WTC11 (cell line): ENCODE measurements at regions not wholly inside any gene's neighbourhood (a gene's known extent, or its start where the extent isn't known, plus 50 kb on each side); places are given as distances from the start of the nearest gene placed in this dataset.

Experiments
- ATAC-seq: fragments of 200-7000 bp; cut with Tn5 transposase; 2 replicates; pipeline ENCODE4 v1.10.0; 2021; ENCODE audit warnings: mild to moderate bottlenecking, moderate library complexity
- CTCF ChIA-PET: fragments of 300-600 bp; sonication (Branson Sonifier 250); formaldehyde crosslinking; loops from one replicate; lab custom pipeline; 2021; ENCODE audit warnings: antibody characterized with exemption; lab: Charles Lee
- POLR2A ChIA-PET: fragments of 350-600 bp; sonication (Branson Sonifier 250); formaldehyde crosslinking; loops from one replicate; lab custom pipeline; 2021; ENCODE audit warnings: antibody characterized with exemption; lab: Charles Lee
- DNase-seq: peaks from one replicate; pipeline ENCODE4 v3.0.0; 2021; ENCODE audit warnings: low spot score
- H3K27ac Mint-ChIP-seq: 2 replicates; pipeline ENCODE4 v1.8.0; 2021; ENCODE audit warnings: mixed read lengths
- H3K27me3 Mint-ChIP-seq: 2 replicates; pipeline ENCODE4 v1.8.0; 2021; ENCODE audit warnings: low read depth, mild to moderate bottlenecking, moderate library complexity, mixed read lengths
- H3K36me3 Mint-ChIP-seq: 2 replicates; pipeline ENCODE4 v1.8.0; 2021; ENCODE audit warnings: mixed read lengths
- H3K4me1 Mint-ChIP-seq: 2 replicates; pipeline ENCODE4 v1.8.0; 2022; ENCODE audit warnings: mixed read lengths
- H3K4me3 Mint-ChIP-seq: 2 replicates; pipeline ENCODE4 v1.8.0; 2021; ENCODE audit warnings: mild to moderate bottlenecking, moderate library complexity, mixed read lengths
- H3K9me3 Mint-ChIP-seq: 2 replicates; pipeline ENCODE4 v1.8.0; 2021; ENCODE audit warnings: mixed read lengths
- AR ChIP-seq: fragments of 250-450 bp; sonication (Bioruptor Pico); IDR thresholded peaks from 2 replicates; pipeline ENCODE4 v1.9.0; 2021; ENCODE audit warnings: mild to moderate bottlenecking
- ATF1 ChIP-seq: sonication (generic); formaldehyde crosslinking; IDR thresholded peaks from 2 replicates; pipeline ENCODE4 v1.8.1; 2023; ENCODE audit warnings: mild to moderate bottlenecking, moderate library complexity, missing genetic modification reagents
- ATF2 ChIP-seq: sonication (generic); formaldehyde crosslinking; IDR thresholded peaks from 2 replicates; pipeline ENCODE4 v1.8.1; 2022; ENCODE audit warnings: low read depth, missing genetic modification reagents, borderline replicate concordance
- ETV6 ChIP-seq: sonication (generic); formaldehyde crosslinking; IDR thresholded peaks from 2 replicates; pipeline ENCODE4 v1.8.1; 2022; ENCODE audit warnings: mild to moderate bottlenecking, missing genetic modification reagents
- FOXK1 ChIP-seq: sonication (generic); formaldehyde crosslinking; IDR thresholded peaks from 2 replicates; pipeline ENCODE4 v1.8.0; 2022; ENCODE audit warnings: mild to moderate bottlenecking, moderate library complexity, missing genetic modification reagents
- FOXP1 ChIP-seq: sonication (generic); formaldehyde crosslinking; IDR thresholded peaks from 2 replicates; pipeline ENCODE4 v1.8.0; 2022; ENCODE audit warnings: missing genetic modification reagents, mild to moderate bottlenecking, moderate library complexity, borderline replicate concordance
- FOXP4 ChIP-seq: sonication (generic); formaldehyde crosslinking; IDR thresholded peaks from 2 replicates; pipeline ENCODE4 v1.8.0; 2022; ENCODE audit warnings: mild to moderate bottlenecking, missing genetic modification reagents
- GABPB1 ChIP-seq: sonication (generic); formaldehyde crosslinking; IDR thresholded peaks from 2 replicates; pipeline ENCODE4 v1.8.1; 2023; ENCODE audit warnings: mild to moderate bottlenecking, missing genetic modification reagents
- HMGA2 ChIP-seq: fragments of 250-450 bp; sonication (Bioruptor Pico); IDR thresholded peaks from 2 replicates; pipeline ENCODE4 v1.4.0; 2021; ENCODE audit warnings: mild to moderate bottlenecking, moderate library complexity
- HMGXB4 ChIP-seq: sonication (generic); formaldehyde crosslinking; IDR thresholded peaks from 2 replicates; pipeline ENCODE4 v1.8.1; 2023; ENCODE audit warnings: mild to moderate bottlenecking, moderate library complexity, missing genetic modification reagents
- IRF2 ChIP-seq: sonication (generic); formaldehyde crosslinking; IDR thresholded peaks from 2 replicates; pipeline ENCODE4 v1.8.0; 2022; ENCODE audit warnings: low read depth, missing genetic modification reagents, borderline replicate concordance
- JUN ChIP-seq: sonication (generic); formaldehyde crosslinking; IDR thresholded peaks from 2 replicates; pipeline ENCODE4 v1.8.0; 2023; ENCODE audit warnings: mild to moderate bottlenecking, missing genetic modification reagents
- KAT7 ChIP-seq: sonication (generic); formaldehyde crosslinking; IDR thresholded peaks from 2 replicates; pipeline ENCODE4 v1.8.1; 2023; ENCODE audit warnings: missing genetic modification reagents, mild to moderate bottlenecking, borderline replicate concordance
- MXD4 ChIP-seq: fragments of 250-450 bp; sonication (Bioruptor Pico); IDR thresholded peaks from 2 replicates; pipeline ENCODE4 v1.8.0; 2021; ENCODE audit warnings: mild to moderate bottlenecking, moderate library complexity, borderline replicate concordance
- SMAD3 ChIP-seq: sonication (generic); formaldehyde crosslinking; IDR thresholded peaks from 2 replicates; pipeline ENCODE4 v1.8.0; 2022; ENCODE audit warnings: missing genetic modification reagents, mild to moderate bottlenecking, borderline replicate concordance
- ZMAT4 ChIP-seq: fragments of 250-450 bp; sonication (Bioruptor Pico); IDR thresholded peaks from 2 replicates; pipeline ENCODE4 v1.9.0; 2021; ENCODE audit warnings: mild to moderate bottlenecking
- ZNF512 ChIP-seq: sonication (generic); formaldehyde crosslinking; IDR thresholded peaks from 2 replicates; pipeline ENCODE4 v1.8.1; 2022; ENCODE audit warnings: missing genetic modification reagents, borderline replicate concordance
- ZNF671 ChIP-seq: fragments of 250-450 bp; sonication (Bioruptor Pico); IDR thresholded peaks from 2 replicates; pipeline ENCODE4 v1.8.0; 2021; ENCODE audit warnings: mild to moderate bottlenecking

- ChIA-PET POLR2A (no interaction called here), CTCF (interaction anchor here (0.6 to 1.8 kb wide), 7 partner anchors 14 to 788 kb away, joined by 3 to 5 read pairs (median 4); no protein-coding TSS in a partner anchor)
- Mint-ChIP-seq H3K4me3 (no peak overlapping the region), H3K27me3 (no peaks in the 10 kb centered on the region; the same call in 1 of the 2 replicates), H3K9me3 (no peaks in the 10 kb centered on the region), H3K4me1 (peaks cover 7% of the 10 kb centered on the region), H3K27ac (no peak overlapping the region), H3K36me3 (no peaks in the 10 kb centered on the region)
- DNase-seq, result no peak
- no peak for TF ChIP-seq ETV6
- no peak for TF ChIP-seq HMGA2 (CRISPR knock-in tag)
- TF ChIP-seq ZNF671 (CRISPR knock-in tag), result no peak
- TF ChIP-seq ATF1 (CRISPR knock-in tag), result no peak
- no peak for TF ChIP-seq ATF2 (CRISPR knock-in tag)
- TF ChIP-seq MXD4 (CRISPR knock-in tag), result no peak
- TF ChIP-seq FOXP4 (CRISPR knock-in tag), result no peak
- no peak for TF ChIP-seq KAT7 (CRISPR knock-in tag)
- no peak for TF ChIP-seq IRF2 (CRISPR knock-in tag)
- ATAC-seq, result peak; percentile 62
These were observed 175.7 kb upstream of the PLXNA2 start for GRCh38 chr1:208419746-208420420.

- Mint-ChIP-seq H3K36me3 (no peaks in the 10 kb centered on the region), H3K9me3 (no peaks in the 10 kb centered on the region), H3K4me3 (no peak overlapping the region), H3K27me3 (no peaks in the 10 kb centered on the region; the same call in 1 of the 2 replicates), H3K27ac (no peak overlapping the region), H3K4me1 (peaks cover 7% of the 10 kb centered on the region)
- CTCF ChIA-PET, result interaction anchor here (0.6 to 1.8 kb wide), 7 partner anchors 13 to 787 kb away, joined by 3 to 5 read pairs (median 4); no protein-coding TSS in a partner anchor
- no peak for ATAC-seq
- DNase-seq, result no peak
- no peak for TF ChIP-seq ZNF512 (CRISPR knock-in tag)
- no peak for TF ChIP-seq ZMAT4 (CRISPR knock-in tag)
- TF ChIP-seq AR (CRISPR knock-in tag), result no peak
- TF ChIP-seq GABPB1 (CRISPR knock-in tag), result no peak
- no peak for TF ChIP-seq HMGA2 (CRISPR knock-in tag)
- TF ChIP-seq SMAD3 (CRISPR knock-in tag), result no peak
- TF ChIP-seq FOXP1 (CRISPR knock-in tag), result no peak
- no peak for TF ChIP-seq JUN (CRISPR knock-in tag)
- no peak for TF ChIP-seq ATF2 (CRISPR knock-in tag)
- TF ChIP-seq FOXK1 (CRISPR knock-in tag), result no peak
- no peak for TF ChIP-seq HMGXB4 (CRISPR knock-in tag)
- POLR2A ChIA-PET, result no interaction called here
These were observed 176.5 kb upstream of the PLXNA2 start for GRCh38 chr1:208420696-208421095.
